Neural cell (in vitro differentiated cells): ENCODE measurements at regions not wholly inside any gene's neighbourhood (a gene's known extent, or its start where the extent isn't known, plus 50 kb on each side); places are given as distances from the start of the nearest gene placed in this dataset.

Experiments
- H2AFZ ChIP-seq: fragments of 200-600, 300-800 bp; sonication (generic), shearing (Covaris generic); 2 replicates; pipeline ENCODE4 v1.6.0; 2014; ENCODE audit warnings: low read depth, mild to moderate bottlenecking, antibody characterized with exemption, low read length, moderate library complexity
- H3F3A ChIP-seq: fragments of 200-600 bp; shearing (Covaris generic); 2 replicates; pipeline ENCODE4 v1.6.1; 2016; ENCODE audit warnings: mild to moderate bottlenecking, moderate library complexity, mixed read lengths, antibody characterized with exemption, low read length; ENCODE audit not compliant: insufficient read depth, poor library complexity, severe bottlenecking
- H3K27ac ChIP-seq: fragments of 200-600, 300-800 bp; sonication (generic), shearing (Covaris generic); 2 replicates; pipeline ENCODE4 v1.5.1; 2014; ENCODE audit warnings: mild to moderate bottlenecking, low read length, moderate library complexity
- H3K27me3 ChIP-seq: fragments of 300-800, 200-600 bp; sonication (generic), shearing (Covaris generic); 2 replicates; pipeline ENCODE4 v1.6.0; 2014; ENCODE audit warnings: mild to moderate bottlenecking, low read depth, low read length, moderate library complexity; ENCODE audit not compliant: insufficient read depth
- H3K36me3 ChIP-seq: fragments of 300-800, 200-600 bp; sonication (generic), shearing (Covaris generic); 2 replicates; pipeline ENCODE4 v1.5.1; 2014; ENCODE audit warnings: mild to moderate bottlenecking, antibody characterized with exemption, low read length, moderate library complexity; ENCODE audit not compliant: insufficient read depth
- H3K4me2 ChIP-seq: fragments of 300-800, 200-600 bp; sonication (generic), shearing (Covaris generic); 2 replicates; pipeline ENCODE4 v1.6.0; 2014; ENCODE audit warnings: mild to moderate bottlenecking, low read length
- H3K4me3 ChIP-seq: fragments of 300-800, 200-600 bp; sonication (generic), shearing (Covaris generic); 2 replicates; pipeline ENCODE4 v1.5.1; 2014; ENCODE audit warnings: mild to moderate bottlenecking, low read length, moderate library complexity
- H3K79me2 ChIP-seq: fragments of 200-600 bp; shearing (Covaris generic); replicated peaks from 2 replicates; pipeline ENCODE4 v1.6.0; 2014; ENCODE audit warnings: mild to moderate bottlenecking, low read length, moderate library complexity; ENCODE audit not compliant: insufficient read depth
- H3K9ac ChIP-seq: fragments of 300-800, 200-600 bp; sonication (generic), shearing (Covaris generic); 2 replicates; pipeline ENCODE4 v1.6.1; 2016; ENCODE audit warnings: mild to moderate bottlenecking, low read length, mixed read lengths
- H3K9me2 ChIP-seq: fragments of 200-600 bp; shearing (Covaris generic); 2 replicates; pipeline ENCODE4 v1.6.1; 2016; ENCODE audit warnings: mild to moderate bottlenecking, low read length, mixed read lengths; ENCODE audit not compliant: insufficient read depth
- H3K9me3 ChIP-seq: fragments of 200-600, 300-800 bp; sonication (generic), shearing (Covaris generic); 2 replicates; pipeline ENCODE4 v1.6.1; 2016; ENCODE audit warnings: mild to moderate bottlenecking, mixed run types, low read length, moderate library complexity, mixed read lengths
- H4K20me1 ChIP-seq: fragments of 200-600 bp; shearing (Covaris generic); 2 replicates; pipeline ENCODE4 v1.6.1; 2016; ENCODE audit warnings: mild to moderate bottlenecking, mixed run types; ENCODE audit not compliant: insufficient read depth
- CTCF ChIP-seq: fragments of 450-650 bp; IDR thresholded peaks from 2 replicates; pipeline ENCODE4 v1.5.1; 2014; ENCODE audit warnings: antibody characterized with exemption, mild to moderate bottlenecking, moderate library complexity; ENCODE audit not compliant: poor library complexity, severe bottlenecking
- EP300 ChIP-seq: fragments of 450-650 bp; conservative IDR thresholded peaks from 2 replicates; pipeline ENCODE4 v1.6.1; 2014; ENCODE audit warnings: antibody characterized with exemption, mild to moderate bottlenecking, moderate library complexity; ENCODE audit not compliant: poor library complexity, severe bottlenecking
- EZH2 ChIP-seq: fragments of 200-600, 300-800 bp; shearing (Covaris generic), sonication (generic); IDR thresholded peaks from 2 replicates; pipeline ENCODE4 v1.6.1; 2014; ENCODE audit warnings: antibody characterized with exemption, low read length, borderline replicate concordance, mild to moderate bottlenecking; ENCODE audit not compliant: insufficient read depth, poor library complexity, severe bottlenecking
- MXI1 ChIP-seq: fragments of 450-650 bp; conservative IDR thresholded peaks from 2 replicates; pipeline ENCODE4 v1.6.1; 2014; ENCODE audit warnings: antibody characterized with exemption, mild to moderate bottlenecking; ENCODE audit not compliant: poor library complexity, severe bottlenecking
- POLR2AphosphoS5 ChIP-seq: IDR thresholded peaks from 2 replicates; pipeline ENCODE4 v1.6.1; 2012
- RAD21 ChIP-seq: fragments of 450-650 bp; conservative IDR thresholded peaks from 2 replicates; pipeline ENCODE4 v1.6.1; 2014; ENCODE audit warnings: antibody characterized with exemption, mild to moderate bottlenecking, moderate library complexity
- REST ChIP-seq: IDR thresholded peaks from 2 replicates; pipeline ENCODE4 v1.6.1; 2012; ENCODE audit warnings: borderline replicate concordance
- SMC3 ChIP-seq: fragments of 450-650 bp; conservative IDR thresholded peaks from 2 replicates; pipeline ENCODE4 v1.6.1; 2014; ENCODE audit warnings: antibody characterized with exemption, mild to moderate bottlenecking, moderate library complexity; ENCODE audit not compliant: poor library complexity
- TAF1 ChIP-seq: IDR thresholded peaks from 2 replicates; pipeline ENCODE4 v1.6.1; 2012; ENCODE audit warnings: low read depth

GRCh38 chr16:49201118-49201517 is 80.5 kb downstream of the CBLN1 start:
- no peak overlapping the region for H3K4me2 ChIP-seq
- H4K20me1 ChIP-seq, result no peaks in the 10 kb centered on the region
- H3F3A ChIP-seq, result no peaks in the 10 kb centered on the region
- no peaks in the 10 kb centered on the region for H3K9me3 ChIP-seq
- no peaks in the 10 kb centered on the region for H3K9me2 ChIP-seq
- no peak for TF ChIP-seq RAD21
- no peak for TF ChIP-seq TAF1
- TF ChIP-seq POLR2AphosphoS5, result no peak
- no peak for TF ChIP-seq SMC3
- no peak for TF ChIP-seq EZH2
- TF ChIP-seq MXI1, result no peak
- no peak for TF ChIP-seq REST
- TF ChIP-seq CTCF, result no peak
- no peak for TF ChIP-seq EP300
- H3K36me3 ChIP-seq, result no peaks in the 10 kb centered on the region
- no peak overlapping the region for H3K9ac ChIP-seq
- H3K27ac ChIP-seq, result no peak overlapping the region
- no peaks in the 10 kb centered on the region for H3K79me2 ChIP-seq
- no peak overlapping the region for H2AFZ ChIP-seq
- no peak overlapping the region for H3K4me3 ChIP-seq
- no peaks in the 10 kb centered on the region for H3K27me3 ChIP-seq

GRCh38 chr16:49200223-49200820 is 81.3 kb downstream of the CBLN1 start:
- Histone ChIP-seq H3F3A (no peaks in the 10 kb centered on the region), H3K4me3 (no peak overlapping the region), H3K79me2 (no peaks in the 10 kb centered on the region), H3K9me2 (no peaks in the 10 kb centered on the region), H3K9me3 (no peaks in the 10 kb centered on the region), H3K27ac (no peak overlapping the region), H3K4me2 (no peak overlapping the region), H3K27me3 (no peaks in the 10 kb centered on the region), H2AFZ (no peak overlapping the region), H3K36me3 (no peaks in the 10 kb centered on the region), H3K9ac (no peak overlapping the region), H4K20me1 (no peaks in the 10 kb centered on the region)
- TF ChIP-seq EZH2 (no peak), REST (no peak), SMC3 (no peak), POLR2AphosphoS5 (no peak), TAF1 (no peak), CTCF (no peak), MXI1 (no peak), RAD21 (no peak), EP300 (no peak)
